D721Med (cell line): ENCODE measurements at regions not wholly inside any gene's neighbourhood (a gene's known extent, or its start where the extent isn't known, plus 50 kb on each side); places are given as distances from the start of the nearest gene placed in this dataset.

Source experiments
- DNase-seq: peaks from one replicate; pipeline ENCODE4 v3.0.0; 2011; ENCODE audit warnings: low spot score; ENCODE audit not compliant: insufficient read length
- FAIRE-seq: peaks from 2 replicates; lab custom pipeline; 2011; peaks lifted over from hg19 to GRCh38; lab: Jason Lieb, UNC
- TF ChIP-seq, protein P1 (sequence below): IDR thresholded peaks from 2 replicates; pipeline ENCODE4 v1.5.1; 2012; ENCODE audit warnings: mild to moderate bottlenecking, control low read depth; ENCODE audit not compliant: insufficient read depth; ENCODE audit errors: missing control alignments

DNA sequence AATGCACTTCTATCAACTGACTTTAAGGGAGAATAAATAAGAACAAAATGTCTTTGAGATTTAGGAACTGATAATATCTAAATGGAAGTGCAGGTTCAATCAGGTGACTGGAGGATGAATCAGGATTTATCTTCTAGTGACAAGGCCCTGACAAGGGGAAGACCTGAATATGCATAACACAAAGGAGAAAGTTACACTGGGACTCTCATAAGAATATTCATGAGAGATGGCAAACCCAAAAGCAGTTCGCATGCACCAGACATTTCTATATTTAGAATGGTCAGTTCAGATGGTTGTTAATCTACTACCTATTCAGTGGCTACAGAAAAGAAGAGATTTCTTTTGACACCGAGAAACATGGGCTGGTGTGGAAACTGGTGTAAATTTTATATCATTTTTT lies 1771.3 kb upstream of the LRRTM1 start:
- TF ChIP-seq, protein P1, sequence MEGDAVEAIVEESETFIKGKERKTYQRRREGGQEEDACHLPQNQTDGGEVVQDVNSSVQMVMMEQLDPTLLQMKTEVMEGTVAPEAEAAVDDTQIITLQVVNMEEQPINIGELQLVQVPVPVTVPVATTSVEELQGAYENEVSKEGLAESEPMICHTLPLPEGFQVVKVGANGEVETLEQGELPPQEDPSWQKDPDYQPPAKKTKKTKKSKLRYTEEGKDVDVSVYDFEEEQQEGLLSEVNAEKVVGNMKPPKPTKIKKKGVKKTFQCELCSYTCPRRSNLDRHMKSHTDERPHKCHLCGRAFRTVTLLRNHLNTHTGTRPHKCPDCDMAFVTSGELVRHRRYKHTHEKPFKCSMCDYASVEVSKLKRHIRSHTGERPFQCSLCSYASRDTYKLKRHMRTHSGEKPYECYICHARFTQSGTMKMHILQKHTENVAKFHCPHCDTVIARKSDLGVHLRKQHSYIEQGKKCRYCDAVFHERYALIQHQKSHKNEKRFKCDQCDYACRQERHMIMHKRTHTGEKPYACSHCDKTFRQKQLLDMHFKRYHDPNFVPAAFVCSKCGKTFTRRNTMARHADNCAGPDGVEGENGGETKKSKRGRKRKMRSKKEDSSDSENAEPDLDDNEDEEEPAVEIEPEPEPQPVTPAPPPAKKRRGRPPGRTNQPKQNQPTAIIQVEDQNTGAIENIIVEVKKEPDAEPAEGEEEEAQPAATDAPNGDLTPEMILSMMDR, result no peak
- FAIRE-seq (no peak), DNase-seq (no peak)

DNA sequence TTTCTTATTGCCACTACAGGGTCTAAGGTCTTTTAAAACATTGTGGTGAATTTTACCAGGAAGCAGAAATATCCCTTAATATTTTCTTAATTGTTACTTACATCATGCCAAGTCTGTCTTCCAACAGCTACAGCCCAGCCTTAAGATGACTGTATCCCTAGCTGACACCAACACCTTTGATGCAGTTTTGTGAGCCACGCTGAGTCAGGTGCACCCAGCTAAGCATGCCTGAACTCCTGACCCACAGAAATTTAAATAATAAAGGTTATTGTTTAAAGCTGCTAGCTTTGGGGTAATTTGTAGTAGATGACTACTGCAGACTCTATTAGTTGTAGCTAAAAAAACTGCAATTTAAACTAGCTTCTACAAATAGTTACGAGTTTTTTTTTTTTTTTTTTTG lies 1757.9 kb upstream of the LRRTM1 start:
- DNase-seq (no peak), FAIRE-seq (no peak)
- TF ChIP-seq, protein P1, result no peak

DNA sequence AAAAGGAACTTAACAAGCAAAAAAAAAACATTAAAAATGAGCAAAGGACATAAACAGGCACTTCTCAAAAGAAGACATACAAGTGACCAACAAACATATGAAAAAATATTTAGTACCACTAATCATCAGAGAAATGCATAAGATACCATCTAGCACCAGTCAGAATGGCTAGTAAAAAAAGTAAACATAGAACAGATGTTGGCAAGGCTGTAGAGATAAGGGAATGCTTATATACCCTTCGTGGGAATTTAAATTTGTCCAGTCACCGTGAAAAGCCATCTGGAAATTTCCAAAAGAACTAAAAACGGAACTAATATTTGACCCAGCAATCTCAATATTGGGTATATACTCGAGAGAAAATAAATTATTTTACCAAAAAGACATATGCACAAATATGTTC lies 1751.3 kb upstream of the LRRTM1 start:
- TF ChIP-seq, protein P1, result no peak
- FAIRE-seq (no peak), DNase-seq (no peak)

DNA sequence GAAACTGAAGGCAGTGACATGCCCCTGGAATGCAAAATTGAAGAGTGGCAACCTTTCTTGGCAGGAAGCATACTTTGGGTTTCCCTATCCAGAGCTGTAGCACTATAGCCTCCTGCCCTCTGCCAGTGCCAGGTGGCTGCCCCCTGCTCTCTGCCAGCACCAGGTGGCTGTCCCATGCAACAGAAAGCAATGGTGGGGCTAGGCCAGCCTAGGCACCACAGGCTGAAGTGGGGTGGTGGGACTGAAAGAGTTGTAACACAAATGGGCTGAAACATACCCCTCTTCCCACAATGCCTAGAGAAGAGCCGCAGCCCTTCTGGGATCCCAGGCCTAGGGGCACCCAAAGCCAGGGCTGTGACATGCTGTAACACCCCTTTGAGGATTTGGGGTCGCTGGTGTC lies 1739.3 kb upstream of the LRRTM1 start:
- TF ChIP-seq, protein P1, result no peak
- no peak for FAIRE-seq
- DNase-seq, result no peak

DNA sequence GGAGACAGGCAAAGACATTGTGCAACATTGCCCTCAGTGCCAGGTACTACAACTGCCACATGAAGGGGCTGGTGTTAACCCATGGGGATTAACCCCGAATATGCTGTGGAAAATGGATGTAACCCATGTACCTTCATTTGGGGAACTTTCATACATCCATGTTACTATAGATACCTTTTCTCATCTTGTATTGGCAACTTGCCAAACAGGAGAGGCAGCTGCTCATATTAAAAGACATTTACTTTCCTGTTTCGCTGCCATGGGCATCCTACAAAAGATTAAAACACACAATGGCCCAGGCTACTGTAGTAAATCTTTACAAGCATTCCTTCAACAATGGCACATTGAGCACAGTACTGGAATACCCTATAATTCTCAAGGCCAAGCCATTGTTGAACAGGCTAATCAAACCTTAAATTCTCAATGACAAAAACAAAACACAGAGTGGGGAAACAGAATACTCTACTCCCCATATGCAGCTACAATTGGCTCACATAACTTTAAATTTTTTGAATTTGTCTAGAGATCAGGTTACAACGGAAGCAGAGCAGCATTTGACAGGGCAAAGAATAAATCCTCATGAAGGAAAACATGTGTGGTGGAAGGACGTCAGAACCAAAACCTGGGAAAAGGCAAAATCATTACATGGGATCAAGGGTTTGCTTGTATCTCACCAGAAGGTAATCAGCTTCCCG lies 1723.5 kb upstream of the LRRTM1 start:
- FAIRE-seq, result no peak
- DNase-seq, result no peak
- TF ChIP-seq, protein P1, result no peak

DNA sequence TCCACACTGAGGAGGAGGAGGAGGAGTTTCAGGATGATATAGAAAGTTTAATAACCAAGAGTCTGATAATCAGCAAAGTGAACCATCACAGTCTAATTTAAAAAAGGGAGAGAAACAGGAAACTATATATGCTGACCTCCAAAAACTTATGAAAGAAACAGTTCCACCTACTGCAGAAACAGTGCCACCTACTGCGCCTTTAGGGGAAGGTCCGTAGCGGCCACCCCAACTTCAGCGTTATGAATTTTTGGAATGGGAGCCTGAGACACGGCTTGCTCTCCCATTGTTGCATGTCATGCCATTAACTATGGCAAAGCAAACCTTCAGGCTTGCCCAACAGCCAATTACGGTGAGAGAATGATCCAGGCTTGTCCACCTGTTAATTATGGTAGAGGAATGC lies 1719.2 kb upstream of the LRRTM1 start:
- FAIRE-seq (no peak), DNase-seq (no peak)
- TF ChIP-seq, protein P1, result no peak

DNA sequence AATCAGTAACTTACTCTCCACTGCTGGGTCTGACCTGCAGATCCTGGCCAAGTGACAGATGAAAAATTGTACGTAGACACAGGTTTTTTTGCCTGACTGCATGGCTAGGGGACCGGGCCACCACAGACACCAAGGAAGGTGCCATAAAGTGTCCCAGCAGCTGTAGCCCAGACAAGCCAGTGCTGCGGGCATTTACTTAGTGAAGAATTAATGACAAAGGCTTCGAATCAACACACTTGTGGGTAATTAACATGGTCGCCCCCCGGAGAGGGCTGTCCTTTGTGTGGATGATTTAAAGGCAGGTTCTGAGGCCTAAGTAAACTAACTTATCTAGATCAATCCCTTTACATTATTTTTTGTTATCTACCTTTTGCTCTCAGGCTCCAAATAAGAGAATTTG lies 1709.1 kb upstream of the LRRTM1 start:
- DNase-seq, result no peak
- TF ChIP-seq, protein P1, result no peak
- FAIRE-seq, result no peak
